HG03280 (cell line): ENCODE measurements at regions not wholly inside any gene's neighbourhood (a gene's known extent, or its start where the extent isn't known, plus 50 kb on each side); places are given as distances from the start of the nearest gene placed in this dataset.
"Not testable (repeated sequence)": the region's sequence is repeated elsewhere in the genome, so short reads cannot be mapped to it uniquely, and the experiment has no call there.

Experiments
- ATAC-seq: cut with Tn5 transposase; IDR thresholded peaks from one replicate; pipeline ENCODE4 v1.9.1; 2021; ENCODE audit warnings: mild to moderate bottlenecking, moderate library complexity; ENCODE audit not compliant: unreplicated experiment

- ATAC-seq, result no peak
These were observed 340.0 kb upstream of the USP15 start for GRCh38 chr12:61920230-61920629.

- no peak for ATAC-seq
These were observed 337.1 kb upstream of the USP15 start for GRCh38 chr12:61923152-61923551.

GRCh38 chr12:61934564-61934963, 325.6 kb upstream of the USP15 start:
- ATAC-seq, result no peak

- no peak for ATAC-seq
These were observed 320.2 kb upstream of the USP15 start for GRCh38 chr12:61939977-61940376.

- ATAC-seq, result no peak
These were observed 303.7 kb upstream of the USP15 start for GRCh38 chr12:61956545-61956944.

- no peak for ATAC-seq
These were observed 285.7 kb upstream of the USP15 start for GRCh38 chr12:61974461-61974860.

GRCh38 chr12:61985830-61986229, 274.4 kb upstream of the USP15 start:
- ATAC-seq, result no peak

GRCh38 chr12:61987173-61987572, 273.0 kb upstream of the USP15 start:
- ATAC-seq, result no peak

- no peak for ATAC-seq
These were observed 268.5 kb upstream of the USP15 start for GRCh38 chr12:61991661-61992060.

GRCh38 chr12:61993734-61994345, 266.4 kb upstream of the USP15 start:
- ATAC-seq, result peak; percentile 74

GRCh38 chr12:61996717-61997116, 263.5 kb upstream of the USP15 start:
- ATAC-seq, result no peak

GRCh38 chr12:61998791-61999190, 261.4 kb upstream of the USP15 start:
- no peak for ATAC-seq

GRCh38 chr12:61999311-61999710, 260.9 kb upstream of the USP15 start:
- no peak for ATAC-seq

- no peak for ATAC-seq
These were observed 258.8 kb upstream of the USP15 start for GRCh38 chr12:62001424-62001823.

- ATAC-seq, result no peak
These were observed 257.0 kb upstream of the USP15 start for GRCh38 chr12:62003226-62003625.

- ATAC-seq, result no peak
These were observed 256.5 kb upstream of the USP15 start for GRCh38 chr12:62003701-62004100.

- no peak for ATAC-seq
These were observed 254.6 kb upstream of the USP15 start for GRCh38 chr12:62005615-62006014.

GRCh38 chr12:62006076-62006732, 254.0 kb upstream of the USP15 start:
- peak; percentile 82 for ATAC-seq

- no peak for ATAC-seq
These were observed 251.5 kb upstream of the USP15 start for GRCh38 chr12:62008703-62009102.

- no peak for ATAC-seq
These were observed 250.8 kb upstream of the USP15 start for GRCh38 chr12:62009445-62009844.

GRCh38 chr12:62010331-62010906, 249.8 kb upstream of the USP15 start:
- not testable (repeated sequence) for ATAC-seq

GRCh38 chr12:62010973-62011372, 249.2 kb upstream of the USP15 start:
- not testable (repeated sequence) for ATAC-seq
